Right lobe of liver (tissue), 6 donors: ENCODE measurements at regions not wholly inside any gene's neighbourhood (a gene's known extent, or its start where the extent isn't known, plus 50 kb on each side); places are given as distances from the start of the nearest gene placed in this dataset.

Source experiments
- ATAC-seq, 4 donors: fragments of 200-7000 bp; cut with Tn5 transposase; one replicate each; pipeline ENCODE4 v1.9.1; 2020; ENCODE audit warnings: mild to moderate bottlenecking in 4 of 4, moderate library complexity in 4 of 4
- DNase-seq, 3 donors: peaks; one replicate each; pipeline ENCODE4 v3.0.0-alpha.2; 2020
- H3K27ac ChIP-seq, 3 donors: fragments of 200-600 bp; one replicate each; pipeline ENCODE4 v1.8.0; 2022
- H3K27me3 ChIP-seq, 2 donors: fragments of 200-600 bp; one replicate each; pipeline ENCODE4 v1.8.0; 2022
- H3K36me3 ChIP-seq, 4 donors: fragments of 200-600 bp; sonication (generic) in 1 of 4; one replicate each; pipeline versions ENCODE4 v1.5.1 to v1.8.0; 2017 to 2022; ENCODE audit warnings: control low read depth in 1 of 4
- H3K4me1 ChIP-seq, 4 donors: fragments of 200-600 bp; sonication (generic) in 1 of 4; one replicate each; pipeline versions ENCODE4 v1.5.1 to v1.8.0; 2017 to 2022; ENCODE audit warnings: control low read depth in 1 of 4
- H3K4me3 ChIP-seq, 3 donors: fragments of 200-600 bp; one replicate each; pipeline ENCODE4 v1.8.0; 2022
- H3K9me3 ChIP-seq, 4 donors: fragments of 200-600 bp; sonication (generic) in 1 of 4; one replicate each; pipeline versions ENCODE4 v1.5.1 to v1.8.0; 2017 to 2022; ENCODE audit warnings: control low read depth in 1 of 4
- POLR2A ChIP-seq: fragments of 450-650 bp; IDR thresholded peaks from one replicate; pipeline ENCODE4 v1.6.1; 2017; ENCODE audit warnings: antibody characterized with exemption, mild to moderate bottlenecking
- WGBS: methylation state at CpG from one replicate; pipeline ENCODE4 v1.1.6; 2018; ENCODE audit warnings: low coverage, low lambda C conversion rate; ENCODE audit not compliant: insufficient coverage; ENCODE audit errors: missing lambda C conversion rate; 5-methylcytosine and 5-hydroxymethylcytosine counted together
- intact Hi-C, 2 donors: fragments of 100-400 bp; cut with DNase I; formaldehyde crosslinking; loops; one replicate each; pipeline versions ENCODE4 v1.11.2 to v1.14.1; 2022
- TF ChIP-seq, protein P1 (sequence below), 4 donors: fragments of 200-600 bp in 3 of 4; fragments of 450-650 bp in 1 of 4; IDR thresholded peaks; one replicate each; pipeline versions ENCODE4 v1.5.1 to v1.8.0; 2016 to 2022; ENCODE audit warnings: antibody characterized with exemption in 4 of 4, mild to moderate bottlenecking in 2 of 4
- donor health status: DM: no; HTN: yes; CAD: no.
- donor health status: DM: no; HTN: no; CAD: no.
- donor health status: DM: no; HTN: no; CAD: no.
- donor health status: DM: no; HTN: yes; CAD: no.
- donor health status: DM: no; HTN: yes; CAD: no.

DNA sequence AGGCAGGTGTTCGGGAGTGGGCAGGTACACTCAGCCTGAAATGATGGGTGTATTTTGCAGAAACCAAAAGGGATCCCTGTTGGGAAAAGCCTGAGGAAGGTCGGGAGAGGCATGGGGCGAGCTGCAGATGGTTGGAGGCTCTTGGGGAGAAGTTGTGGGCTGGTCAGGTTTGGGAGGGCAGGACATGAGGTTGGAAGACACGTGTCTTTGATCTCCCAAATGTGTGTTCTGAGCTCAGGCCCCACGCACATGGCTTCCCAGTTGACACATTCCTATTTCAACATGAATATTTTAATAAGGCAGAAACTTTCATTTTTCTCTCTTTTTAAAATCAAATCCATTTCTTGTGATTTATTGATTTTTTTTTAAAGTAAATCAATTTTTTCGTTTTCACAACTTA lies 1003.3 kb downstream of the TBC1D22A start:
- TF ChIP-seq POLR2A = no peak
- ATAC-seq = no peak
- no peak overlapping the region for H3K4me3 ChIP-seq
- H3K36me3 ChIP-seq = no peaks in the 10 kb centered on the region
- intact Hi-C loops = no loop called here
- 54% methylated on average over 5 of the region's 6 CpGs for WGBS
- H3K27me3 ChIP-seq = no peaks in the 10 kb centered on the region
- DNase-seq = no peak
- H3K9me3 ChIP-seq = no peaks in the 10 kb centered on the region
- H3K27ac ChIP-seq = no peak overlapping the region
- H3K4me1 ChIP-seq = no peaks in the 10 kb centered on the region

DNA sequence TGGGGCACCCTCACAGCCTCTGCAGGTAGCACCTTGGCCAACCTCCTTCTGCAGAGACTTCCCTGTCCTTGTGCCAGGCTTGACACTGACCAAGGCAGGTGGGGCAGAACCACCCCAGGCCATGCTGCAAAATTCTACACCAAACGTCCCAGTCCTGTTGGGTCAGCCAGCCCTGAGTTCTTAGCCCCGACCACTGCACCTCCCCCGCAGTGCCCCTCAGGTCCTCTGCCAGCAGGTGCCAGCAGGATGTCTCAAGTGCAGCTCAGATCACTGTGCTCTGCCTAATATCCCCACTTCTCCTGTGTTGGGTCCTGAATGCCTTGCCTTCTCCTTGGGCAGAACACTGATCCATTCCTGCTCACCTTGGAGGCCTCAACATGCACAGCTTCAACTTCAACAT lies 999.7 kb downstream of the TBC1D22A start:
- no peak for TF ChIP-seq POLR2A
- TF ChIP-seq, protein P1, sequence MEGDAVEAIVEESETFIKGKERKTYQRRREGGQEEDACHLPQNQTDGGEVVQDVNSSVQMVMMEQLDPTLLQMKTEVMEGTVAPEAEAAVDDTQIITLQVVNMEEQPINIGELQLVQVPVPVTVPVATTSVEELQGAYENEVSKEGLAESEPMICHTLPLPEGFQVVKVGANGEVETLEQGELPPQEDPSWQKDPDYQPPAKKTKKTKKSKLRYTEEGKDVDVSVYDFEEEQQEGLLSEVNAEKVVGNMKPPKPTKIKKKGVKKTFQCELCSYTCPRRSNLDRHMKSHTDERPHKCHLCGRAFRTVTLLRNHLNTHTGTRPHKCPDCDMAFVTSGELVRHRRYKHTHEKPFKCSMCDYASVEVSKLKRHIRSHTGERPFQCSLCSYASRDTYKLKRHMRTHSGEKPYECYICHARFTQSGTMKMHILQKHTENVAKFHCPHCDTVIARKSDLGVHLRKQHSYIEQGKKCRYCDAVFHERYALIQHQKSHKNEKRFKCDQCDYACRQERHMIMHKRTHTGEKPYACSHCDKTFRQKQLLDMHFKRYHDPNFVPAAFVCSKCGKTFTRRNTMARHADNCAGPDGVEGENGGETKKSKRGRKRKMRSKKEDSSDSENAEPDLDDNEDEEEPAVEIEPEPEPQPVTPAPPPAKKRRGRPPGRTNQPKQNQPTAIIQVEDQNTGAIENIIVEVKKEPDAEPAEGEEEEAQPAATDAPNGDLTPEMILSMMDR (IDR thresholded peaks at IDR 0.05) = no peak
- Histone ChIP-seq H3K4me3 (no peak overlapping the region), H3K4me1 (no peaks in the 10 kb centered on the region), H3K27ac (no peak overlapping the region), H3K27me3 (no peaks in the 10 kb centered on the region), H3K36me3 (no peaks in the 10 kb centered on the region), H3K9me3 (no peaks in the 10 kb centered on the region)
- intact Hi-C loops = no loop called here
- no peak for ATAC-seq
- no peak for DNase-seq
- no CpG with 5 or more reads among the region's 3 CpGs for WGBS

DNA sequence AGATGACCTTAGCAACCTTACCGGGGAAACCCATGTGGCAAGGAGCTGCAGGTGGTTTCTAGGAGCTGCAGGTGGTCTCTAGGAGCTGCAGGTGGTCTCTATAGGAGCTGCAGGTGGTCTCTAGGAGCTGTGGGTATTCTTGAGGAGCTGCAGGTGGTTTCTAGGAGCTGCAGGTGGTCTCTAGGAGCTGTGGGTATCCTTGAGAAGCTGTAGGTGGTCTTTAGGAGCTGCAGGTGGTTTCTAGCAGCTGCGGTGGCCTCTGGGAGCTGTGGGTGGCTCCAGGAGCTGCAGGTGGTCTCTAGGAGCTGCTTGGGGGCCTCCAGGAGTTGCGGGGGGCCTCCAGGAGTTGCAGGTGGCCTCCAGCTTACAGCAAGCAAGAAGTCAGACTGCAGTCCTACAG lies 997.5 kb downstream of the TBC1D22A start:
- WGBS = 100% methylated on average over 1 of the region's 3 CpGs
- no peaks in the 10 kb centered on the region for H3K4me1 ChIP-seq
- DNase-seq (no peak), ATAC-seq (no peak)
- no peaks in the 10 kb centered on the region for H3K36me3 ChIP-seq
- no peak overlapping the region for H3K27ac ChIP-seq
- no peaks in the 10 kb centered on the region for H3K27me3 ChIP-seq
- H3K4me3 ChIP-seq = no peak overlapping the region
- no peak for TF ChIP-seq POLR2A
- TF ChIP-seq, protein P1 (IDR thresholded peaks at IDR 0.05) = no peak
- no peaks in the 10 kb centered on the region for H3K9me3 ChIP-seq
- intact Hi-C loops = no loop called here

DNA sequence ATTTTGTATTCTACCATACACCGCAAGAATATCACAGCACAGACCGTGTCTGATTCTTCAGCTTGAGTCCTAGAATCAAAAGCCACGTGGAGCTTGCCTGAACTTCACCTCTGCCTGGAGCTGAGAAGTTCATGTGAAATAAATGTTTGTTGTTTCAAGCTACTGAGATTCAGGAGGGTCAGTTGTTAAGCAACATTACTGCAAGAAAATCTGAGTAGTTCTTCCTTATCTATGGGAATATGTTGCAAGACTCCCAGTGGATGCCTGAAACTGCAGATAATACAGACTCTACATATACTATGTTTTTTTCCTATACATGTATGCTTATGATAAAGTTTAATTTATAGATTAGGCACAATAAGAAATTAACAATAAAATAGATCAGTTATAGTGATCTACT lies 995.3 kb downstream of the TBC1D22A start:
- DNase-seq (no peak), ATAC-seq (no peak)
- Histone ChIP-seq H3K4me3 (no peak overlapping the region), H3K4me1 (no peaks in the 10 kb centered on the region), H3K27me3 (no peaks in the 10 kb centered on the region), H3K9me3 (no peaks in the 10 kb centered on the region), H3K27ac (no peak overlapping the region), H3K36me3 (no peaks in the 10 kb centered on the region)
- TF ChIP-seq POLR2A = no peak
- TF ChIP-seq, protein P1 (IDR thresholded peaks at IDR 0.05) = no peak
- 60% methylated on average over 3 of the region's 3 CpGs for WGBS
- intact Hi-C loops = no loop called here

DNA sequence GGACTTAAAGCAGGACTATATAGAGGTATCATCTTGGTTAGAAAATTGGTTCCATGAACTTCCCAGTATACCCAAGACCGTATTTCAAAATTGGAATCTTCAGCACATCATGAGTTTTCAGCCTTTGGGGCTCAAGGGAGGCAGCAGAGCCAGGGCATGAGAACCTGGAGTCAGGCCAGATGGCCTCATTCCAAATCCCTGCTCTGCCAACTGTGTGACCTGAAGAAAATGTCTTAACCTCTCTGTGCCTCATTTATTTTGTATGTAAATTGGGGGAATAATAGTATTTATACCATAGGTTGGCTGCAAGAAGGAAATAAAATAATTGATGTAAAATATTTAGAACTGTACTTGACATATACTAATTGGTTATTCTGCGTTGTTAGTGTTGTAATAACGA lies 987.6 kb downstream of the TBC1D22A start:
- WGBS = 62% methylated on average over 3 of the region's 3 CpGs
- ATAC-seq = no peak
- peaks cover 0 to 5% of the 10 kb centered on the region in 2 donors for H3K27me3 ChIP-seq
- TF ChIP-seq POLR2A = no peak
- TF ChIP-seq, protein P1 (IDR thresholded peaks at IDR 0.05) = no peak
- H3K27ac ChIP-seq = no peak overlapping the region
- DNase-seq = no peak
- intact Hi-C loops = no loop called here
- no peaks in the 10 kb centered on the region for H3K4me1 ChIP-seq
- H3K4me3 ChIP-seq = no peak overlapping the region
- H3K9me3 ChIP-seq = no peaks in the 10 kb centered on the region
- H3K36me3 ChIP-seq = no peaks in the 10 kb centered on the region
